Astrocyte (in vitro differentiated cells and primary cell): ENCODE measurements at regions not wholly inside any gene's neighbourhood (a gene's known extent, or its start where the extent isn't known, plus 50 kb on each side); places are given as distances from the start of the nearest gene placed in this dataset.

ENCODE experiments used
- EZH2 ChIP-seq: IDR thresholded peaks from 2 replicates; pipeline ENCODE4 v1.6.1; 2012; ENCODE audit warnings: mild to moderate bottlenecking, low read length, inconsistent platforms; ENCODE audit not compliant: insufficient read depth
- TF ChIP-seq, protein P1 (sequence below): IDR thresholded peaks from 2 replicates; pipeline ENCODE4 v1.5.1; 2011; ENCODE audit warnings: low read depth, mild to moderate bottlenecking, inconsistent platforms, low read length, moderate library complexity; ENCODE audit not compliant: insufficient read depth

DNA sequence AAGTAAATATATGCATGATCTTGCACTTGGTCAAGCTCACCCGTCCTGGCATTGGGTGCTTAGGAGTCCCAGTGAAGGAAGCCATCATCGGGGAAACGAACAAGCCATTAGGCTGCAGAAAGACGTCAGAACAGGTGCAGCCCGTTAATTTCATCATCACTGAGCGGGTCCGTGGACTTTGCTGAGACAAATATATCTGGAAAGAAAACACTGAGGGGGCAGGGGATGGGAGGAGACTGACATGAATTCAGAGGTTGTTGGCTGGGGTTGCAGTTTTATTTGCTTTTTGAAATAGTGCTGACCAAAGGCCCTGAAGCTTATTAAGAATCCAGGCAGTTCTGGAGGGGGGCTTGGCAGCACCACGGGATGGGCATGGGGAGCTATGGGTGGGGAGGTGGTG lies 207.2 kb downstream of the ENGASE start:
- TF ChIP-seq, protein P1, sequence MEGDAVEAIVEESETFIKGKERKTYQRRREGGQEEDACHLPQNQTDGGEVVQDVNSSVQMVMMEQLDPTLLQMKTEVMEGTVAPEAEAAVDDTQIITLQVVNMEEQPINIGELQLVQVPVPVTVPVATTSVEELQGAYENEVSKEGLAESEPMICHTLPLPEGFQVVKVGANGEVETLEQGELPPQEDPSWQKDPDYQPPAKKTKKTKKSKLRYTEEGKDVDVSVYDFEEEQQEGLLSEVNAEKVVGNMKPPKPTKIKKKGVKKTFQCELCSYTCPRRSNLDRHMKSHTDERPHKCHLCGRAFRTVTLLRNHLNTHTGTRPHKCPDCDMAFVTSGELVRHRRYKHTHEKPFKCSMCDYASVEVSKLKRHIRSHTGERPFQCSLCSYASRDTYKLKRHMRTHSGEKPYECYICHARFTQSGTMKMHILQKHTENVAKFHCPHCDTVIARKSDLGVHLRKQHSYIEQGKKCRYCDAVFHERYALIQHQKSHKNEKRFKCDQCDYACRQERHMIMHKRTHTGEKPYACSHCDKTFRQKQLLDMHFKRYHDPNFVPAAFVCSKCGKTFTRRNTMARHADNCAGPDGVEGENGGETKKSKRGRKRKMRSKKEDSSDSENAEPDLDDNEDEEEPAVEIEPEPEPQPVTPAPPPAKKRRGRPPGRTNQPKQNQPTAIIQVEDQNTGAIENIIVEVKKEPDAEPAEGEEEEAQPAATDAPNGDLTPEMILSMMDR: no peak
- no peak for TF ChIP-seq EZH2
